HEK293 (cell line): ENCODE measurements at regions not wholly inside any gene's neighbourhood (a gene's known extent, or its start where the extent isn't known, plus 50 kb on each side); places are given as distances from the start of the nearest gene placed in this dataset.

Experiments
- CTCF ChIA-PET: fragments of 350-600 bp; formaldehyde crosslinking; extraction: SDS; loops from one replicate; lab custom pipeline; 2021; ENCODE audit warnings: antibody characterized with exemption; lab: Yijun Ruan, JAX
- POLR2A ChIA-PET: fragments of 300-600 bp; formaldehyde crosslinking; extraction: SDS; loops from one replicate; lab custom pipeline; 2020; ENCODE audit warnings: antibody characterized with exemption, inconsistent platforms; lab: Yijun Ruan, JAX
- H3K27ac ChIP-seq: fragments of 200-500 bp; sonication (Bioruptor generic); 2 replicates; pipeline ENCODE4 v1.5.1; 2014; ENCODE audit warnings: low read depth, low read length, control low read depth, inconsistent platforms; ENCODE audit errors: extremely low read depth
- H3K36me3 ChIP-seq, 2 experiments: fragments of 200-500 bp in 1 of 2; sonication (Bioruptor generic) in 1 of 2; 1 replicate in 1 of 2; 2 replicates in 1 of 2; pipeline ENCODE4 v1.5.1; 2014 to 2017; ENCODE audit warnings: inconsistent platforms in 2 of 2, low read length in 2 of 2; ENCODE audit not compliant: control insufficient read depth in 2 of 2, insufficient read depth in 1 of 2
- H3K4me1 ChIP-seq: fragments of 200-500 bp; sonication (Bioruptor generic); 2 replicates; pipeline ENCODE4 v1.5.1; 2014; ENCODE audit warnings: mild to moderate bottlenecking, low read length, inconsistent platforms; ENCODE audit not compliant: control insufficient read depth, insufficient read depth
- H3K4me3 ChIP-seq: 2 replicates; pipeline ENCODE4 v1.5.1; 2011; ENCODE audit warnings: low read depth, mild to moderate bottlenecking, control low read depth, low read length, moderate library complexity
- H3K9me3 ChIP-seq: fragments of 200-500 bp; sonication (Bioruptor generic); 2 replicates; pipeline ENCODE4 v1.5.1; 2014; ENCODE audit warnings: low read depth, low read length, inconsistent platforms; ENCODE audit not compliant: control insufficient read depth, insufficient read depth
- FEZF1 ChIP-seq: fragments of 450-650 bp; formaldehyde crosslinking; IDR thresholded peaks from 2 replicates; pipeline ENCODE4 v1.5.1; 2016; ENCODE audit warnings: missing biosample characterization, missing genetic modification characterization
- SALL2 ChIP-seq: fragments of 450-650 bp; formaldehyde crosslinking; IDR thresholded peaks from 2 replicates; pipeline ENCODE4 v1.5.0; 2017; ENCODE audit warnings: missing biosample characterization, mild to moderate bottlenecking, missing genetic modification characterization, borderline replicate concordance
- YY1 ChIP-seq: fragments of 450-650 bp; formaldehyde crosslinking; IDR thresholded peaks from 2 replicates; pipeline ENCODE4 v1.5.1; 2018; ENCODE audit warnings: missing biosample characterization, missing genetic modification characterization
- ZBTB17 ChIP-seq: fragments of 450-650 bp; formaldehyde crosslinking; IDR thresholded peaks from 2 replicates; pipeline ENCODE4 v1.5.1; 2016; ENCODE audit warnings: missing biosample characterization, missing genetic modification characterization
- ZNF157 ChIP-seq: fragments of 450-650 bp; formaldehyde crosslinking; IDR thresholded peaks from 2 replicates; pipeline ENCODE4 v1.5.1; 2016; ENCODE audit warnings: missing biosample characterization, missing genetic modification characterization
- ZNF19 ChIP-seq: fragments of 450-650 bp; formaldehyde crosslinking; IDR thresholded peaks from 2 replicates; pipeline ENCODE4; 2016; ENCODE audit warnings: missing biosample characterization, missing genetic modification characterization, low read depth
- ZNF214 ChIP-seq: fragments of 450-650 bp; formaldehyde crosslinking; IDR thresholded peaks from 2 replicates; pipeline ENCODE4 v1.5.1; 2017; ENCODE audit warnings: missing biosample characterization, mild to moderate bottlenecking, missing genetic modification characterization, borderline replicate concordance
- ZNF239 ChIP-seq: fragments of 450-650 bp; formaldehyde crosslinking; IDR thresholded peaks from 2 replicates; pipeline ENCODE4 v1.5.1; 2016; ENCODE audit warnings: missing biosample characterization, missing genetic modification characterization
- ZNF354C ChIP-seq: fragments of 450-650 bp; formaldehyde crosslinking; IDR thresholded peaks from 2 replicates; pipeline ENCODE4 v1.5.1; 2016; ENCODE audit warnings: missing biosample characterization, missing genetic modification characterization, low read depth, borderline replicate concordance
- ZNF501 ChIP-seq: fragments of 450-650 bp; formaldehyde crosslinking; IDR thresholded peaks from 2 replicates; pipeline ENCODE4 v1.5.1; 2016; ENCODE audit warnings: missing biosample characterization, missing genetic modification characterization
- ZNF510 ChIP-seq: fragments of 450-650 bp; formaldehyde crosslinking; IDR thresholded peaks from 2 replicates; pipeline ENCODE4 v1.5.1; 2018; ENCODE audit warnings: mild to moderate bottlenecking, missing genetic modification characterization, missing biosample characterization; ENCODE audit not compliant: insufficient replicate concordance
- ZNF555 ChIP-seq: fragments of 450-650 bp; formaldehyde crosslinking; conservative IDR thresholded peaks from 2 replicates; pipeline ENCODE4 v1.5.1; 2017; ENCODE audit warnings: missing biosample characterization, mild to moderate bottlenecking, missing genetic modification characterization, inconsistent platforms
- ZNF623 ChIP-seq: fragments of 450-650 bp; formaldehyde crosslinking; IDR thresholded peaks from 2 replicates; pipeline ENCODE4 v1.5.1; 2016; ENCODE audit warnings: missing biosample characterization, missing genetic modification characterization
- ZNF626 ChIP-seq: fragments of 450-650 bp; sonication (Bioruptor Pico); formaldehyde crosslinking; IDR thresholded peaks from 2 replicates; pipeline ENCODE4 v1.5.1; 2018; ENCODE audit warnings: missing biosample characterization, missing genetic modification characterization, inconsistent platforms
- ZSCAN16 ChIP-seq: fragments of 450-650 bp; formaldehyde crosslinking; IDR thresholded peaks from 2 replicates; pipeline ENCODE4 v1.5.1; 2016; ENCODE audit warnings: missing biosample characterization, missing genetic modification characterization
- TF ChIP-seq, protein P1 (sequence below): fragments of 450-650 bp; formaldehyde crosslinking; IDR thresholded peaks from 2 replicates; pipeline ENCODE4 v1.5.1; 2016; ENCODE audit warnings: missing biosample characterization, missing genetic modification characterization, low read depth
- TF ChIP-seq, protein P2 (sequence below): fragments of 450-650 bp; formaldehyde crosslinking; optimal IDR thresholded peaks from 2 replicates; pipeline ENCODE3; 2016; ENCODE audit warnings: missing biosample characterization, mild to moderate bottlenecking, missing genetic modification characterization
- TF ChIP-seq, protein P3 (sequence below): fragments of 450-650 bp; formaldehyde crosslinking; IDR thresholded peaks from 2 replicates; pipeline ENCODE4 v1.5.1; 2016; ENCODE audit warnings: missing biosample characterization, missing genetic modification characterization
- TF ChIP-seq, protein P4 (sequence below): fragments of 450-650 bp; formaldehyde crosslinking; IDR thresholded peaks from 2 replicates; pipeline ENCODE4 v1.5.1; 2016; ENCODE audit warnings: missing biosample characterization, missing genetic modification characterization
- TF ChIP-seq, protein P5 (sequence below): fragments of 450-650 bp; formaldehyde crosslinking; IDR thresholded peaks from 2 replicates; pipeline ENCODE4 v1.5.1; 2016; ENCODE audit warnings: missing biosample characterization, missing genetic modification characterization
- TF ChIP-seq, protein P6 (sequence below): fragments of 450-650 bp; formaldehyde crosslinking; IDR thresholded peaks from 2 replicates; pipeline ENCODE4; 2016; ENCODE audit warnings: missing biosample characterization, missing genetic modification characterization

DNA sequence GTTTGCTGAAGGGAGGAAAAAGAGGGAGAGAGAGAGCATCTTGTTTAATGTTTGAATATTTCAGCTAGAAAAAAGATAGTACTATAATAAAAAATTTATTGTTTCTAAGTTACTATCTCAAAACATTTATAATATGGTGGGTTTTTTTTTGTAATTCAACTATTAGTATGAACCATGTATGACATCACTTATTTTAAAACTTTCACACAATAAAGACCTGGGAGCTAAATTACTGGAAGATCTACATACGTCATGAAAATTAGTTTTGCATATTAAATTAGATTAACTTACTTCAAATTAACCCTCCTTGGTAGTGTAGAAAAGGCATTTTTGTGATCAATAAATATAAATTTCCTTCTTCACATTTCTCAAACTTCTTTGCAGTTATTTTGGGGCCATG lies 432.0 kb upstream of the SLIT2 start:
- Histone ChIP-seq H3K4me3 (no peak overlapping the region), H3K27ac (no peak overlapping the region), H3K4me1 (peaks cover 7% of the 10 kb centered on the region), H3K9me3 (no peaks in the 10 kb centered on the region), H3K36me3 (no peaks in the 10 kb centered on the region)
- CTCF ChIA-PET = no interaction called here
- POLR2A ChIA-PET = no interaction called here
- TF ChIP-seq, protein P1, sequence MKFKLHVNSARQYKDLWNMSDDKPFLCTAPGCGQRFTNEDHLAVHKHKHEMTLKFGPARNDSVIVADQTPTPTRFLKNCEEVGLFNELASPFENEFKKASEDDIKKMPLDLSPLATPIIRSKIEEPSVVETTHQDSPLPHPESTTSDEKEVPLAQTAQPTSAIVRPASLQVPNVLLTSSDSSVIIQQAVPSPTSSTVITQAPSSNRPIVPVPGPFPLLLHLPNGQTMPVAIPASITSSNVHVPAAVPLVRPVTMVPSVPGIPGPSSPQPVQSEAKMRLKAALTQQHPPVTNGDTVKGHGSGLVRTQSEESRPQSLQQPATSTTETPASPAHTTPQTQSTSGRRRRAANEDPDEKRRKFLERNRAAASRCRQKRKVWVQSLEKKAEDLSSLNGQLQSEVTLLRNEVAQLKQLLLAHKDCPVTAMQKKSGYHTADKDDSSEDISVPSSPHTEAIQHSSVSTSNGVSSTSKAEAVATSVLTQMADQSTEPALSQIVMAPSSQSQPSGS = 0 out of 2 replicates have a peak, but pooled peaks have one; percentile 55
- no peak for TF ChIP-seq ZNF239 (tag by site-specific recombination)

DNA sequence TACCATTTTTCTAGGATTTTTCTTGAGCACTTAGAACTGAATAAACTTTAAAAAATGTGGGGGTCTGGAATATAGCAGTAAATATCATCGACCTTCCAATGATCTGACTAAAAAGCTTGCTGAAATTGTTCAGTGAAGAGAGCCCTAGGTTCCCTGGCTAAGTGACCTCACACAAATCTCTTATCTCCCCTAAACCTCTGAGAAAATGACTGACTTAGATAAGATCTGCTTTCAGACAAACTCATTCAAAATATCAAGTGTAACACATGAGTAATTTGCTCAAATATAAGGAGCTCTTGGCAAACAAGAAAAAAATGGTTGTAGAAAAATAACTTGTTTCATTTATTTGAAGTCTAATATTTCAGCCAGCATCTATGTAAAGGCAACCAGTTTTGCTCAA lies 441.7 kb upstream of the SLIT2 start:
- Histone ChIP-seq H3K27ac (no peak overlapping the region), H3K4me1 (no peaks in the 10 kb centered on the region), H3K36me3 (no peaks in the 10 kb centered on the region), H3K9me3 (no peaks in the 10 kb centered on the region), H3K4me3 (no peak overlapping the region)
- TF ChIP-seq ZSCAN16 (tag by site-specific recombination) = no peak
- TF ChIP-seq FEZF1 (tag by site-specific recombination) = 0 out of 2 replicates have a peak, but pooled peaks have one; percentile 9
- no peak for TF ChIP-seq ZNF157
- TF ChIP-seq, protein P2, sequence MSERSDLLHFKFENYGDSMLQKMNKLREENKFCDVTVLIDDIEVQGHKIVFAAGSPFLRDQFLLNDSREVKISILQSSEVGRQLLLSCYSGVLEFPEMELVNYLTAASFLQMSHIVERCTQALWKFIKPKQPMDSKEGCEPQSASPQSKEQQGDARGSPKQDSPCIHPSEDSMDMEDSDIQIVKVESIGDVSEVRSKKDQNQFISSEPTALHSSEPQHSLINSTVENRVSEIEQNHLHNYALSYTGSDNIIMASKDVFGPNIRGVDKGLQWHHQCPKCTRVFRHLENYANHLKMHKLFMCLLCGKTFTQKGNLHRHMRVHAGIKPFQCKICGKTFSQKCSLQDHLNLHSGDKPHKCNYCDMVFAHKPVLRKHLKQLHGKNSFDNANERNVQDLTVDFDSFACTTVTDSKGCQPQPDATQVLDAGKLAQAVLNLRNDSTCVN = no peak
- POLR2A ChIA-PET = no interaction called here
- CTCF ChIA-PET = no interaction called here

DNA sequence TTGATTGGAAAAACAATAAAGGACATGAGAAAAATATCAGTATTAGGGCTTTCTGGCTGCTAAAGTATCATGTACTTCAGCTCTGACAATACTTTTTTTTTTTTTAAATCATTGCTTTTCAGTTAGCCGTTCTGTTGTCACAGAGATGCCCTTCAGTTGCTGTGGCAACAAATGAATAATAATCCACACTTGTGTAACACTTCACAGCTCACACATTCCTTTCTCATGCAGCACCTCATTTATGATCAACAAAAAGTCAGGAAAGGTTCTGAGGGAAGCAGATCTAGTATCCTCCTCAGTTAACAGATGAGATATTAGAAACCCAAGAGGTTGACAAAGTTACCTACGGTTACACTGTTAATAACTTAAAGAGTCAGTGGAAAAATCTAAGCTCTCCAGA lies 444.2 kb upstream of the SLIT2 start:
- no peak overlapping the region for H3K27ac ChIP-seq
- H3K4me3 ChIP-seq = no peak overlapping the region
- H3K9me3 ChIP-seq = no peaks in the 10 kb centered on the region
- ChIA-PET POLR2A (no interaction called here), CTCF (interaction anchor here (0.6 to 1.0 kb wide), 3 partner anchors 38 to 441 kb away, joined by 3 to 4 read pairs (median 3); no protein-coding TSS in a partner anchor)
- H3K36me3 ChIP-seq = no peaks in the 10 kb centered on the region
- H3K4me1 ChIP-seq = no peaks in the 10 kb centered on the region
- TF ChIP-seq, protein P3, sequence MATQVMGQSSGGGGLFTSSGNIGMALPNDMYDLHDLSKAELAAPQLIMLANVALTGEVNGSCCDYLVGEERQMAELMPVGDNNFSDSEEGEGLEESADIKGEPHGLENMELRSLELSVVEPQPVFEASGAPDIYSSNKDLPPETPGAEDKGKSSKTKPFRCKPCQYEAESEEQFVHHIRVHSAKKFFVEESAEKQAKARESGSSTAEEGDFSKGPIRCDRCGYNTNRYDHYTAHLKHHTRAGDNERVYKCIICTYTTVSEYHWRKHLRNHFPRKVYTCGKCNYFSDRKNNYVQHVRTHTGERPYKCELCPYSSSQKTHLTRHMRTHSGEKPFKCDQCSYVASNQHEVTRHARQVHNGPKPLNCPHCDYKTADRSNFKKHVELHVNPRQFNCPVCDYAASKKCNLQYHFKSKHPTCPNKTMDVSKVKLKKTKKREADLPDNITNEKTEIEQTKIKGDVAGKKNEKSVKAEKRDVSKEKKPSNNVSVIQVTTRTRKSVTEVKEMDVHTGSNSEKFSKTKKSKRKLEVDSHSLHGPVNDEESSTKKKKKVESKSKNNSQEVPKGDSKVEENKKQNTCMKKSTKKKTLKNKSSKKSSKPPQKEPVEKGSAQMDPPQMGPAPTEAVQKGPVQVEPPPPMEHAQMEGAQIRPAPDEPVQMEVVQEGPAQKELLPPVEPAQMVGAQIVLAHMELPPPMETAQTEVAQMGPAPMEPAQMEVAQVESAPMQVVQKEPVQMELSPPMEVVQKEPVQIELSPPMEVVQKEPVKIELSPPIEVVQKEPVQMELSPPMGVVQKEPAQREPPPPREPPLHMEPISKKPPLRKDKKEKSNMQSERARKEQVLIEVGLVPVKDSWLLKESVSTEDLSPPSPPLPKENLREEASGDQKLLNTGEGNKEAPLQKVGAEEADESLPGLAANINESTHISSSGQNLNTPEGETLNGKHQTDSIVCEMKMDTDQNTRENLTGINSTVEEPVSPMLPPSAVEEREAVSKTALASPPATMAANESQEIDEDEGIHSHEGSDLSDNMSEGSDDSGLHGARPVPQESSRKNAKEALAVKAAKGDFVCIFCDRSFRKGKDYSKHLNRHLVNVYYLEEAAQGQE (tag by site-specific recombination) = no peak
- TF ChIP-seq ZNF626 (tag by site-specific recombination) (no peak), SALL2 (no peak), YY1 (tag by site-specific recombination) (no peak), ZNF510 (tag by site-specific recombination) (no peak), ZNF555 (tag by site-specific recombination) (no peak), ZNF623 (no peak), ZNF354C (tag by site-specific recombination) (no peak), ZBTB17 (tag by site-specific recombination) (no peak), ZSCAN16 (tag by site-specific recombination) (no peak), ZNF214 (tag by site-specific recombination) (no peak), ZNF501 (no peak), ZNF19 (tag by site-specific recombination) (no peak)
- TF ChIP-seq, protein P4, sequence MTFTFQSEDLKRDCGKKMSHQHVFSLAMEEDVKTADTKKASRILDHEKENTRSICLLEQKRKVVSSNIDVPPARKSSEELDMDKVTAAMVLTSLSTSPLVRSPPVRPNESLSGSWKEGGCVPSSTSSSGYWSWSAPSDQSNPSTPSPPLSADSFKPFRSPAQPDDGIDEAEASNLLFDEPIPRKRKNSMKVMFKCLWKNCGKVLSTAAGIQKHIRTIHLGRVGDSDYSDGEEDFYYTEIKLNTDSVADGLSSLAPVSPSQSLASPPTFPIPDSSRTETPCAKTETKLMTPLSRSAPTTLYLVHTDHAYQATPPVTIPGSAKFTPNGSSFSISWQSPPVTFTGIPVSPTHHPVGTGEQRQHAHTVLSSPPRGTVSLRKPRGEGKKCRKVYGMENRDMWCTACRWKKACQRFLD (tag by site-specific recombination) = no peak
- TF ChIP-seq, protein P5, sequence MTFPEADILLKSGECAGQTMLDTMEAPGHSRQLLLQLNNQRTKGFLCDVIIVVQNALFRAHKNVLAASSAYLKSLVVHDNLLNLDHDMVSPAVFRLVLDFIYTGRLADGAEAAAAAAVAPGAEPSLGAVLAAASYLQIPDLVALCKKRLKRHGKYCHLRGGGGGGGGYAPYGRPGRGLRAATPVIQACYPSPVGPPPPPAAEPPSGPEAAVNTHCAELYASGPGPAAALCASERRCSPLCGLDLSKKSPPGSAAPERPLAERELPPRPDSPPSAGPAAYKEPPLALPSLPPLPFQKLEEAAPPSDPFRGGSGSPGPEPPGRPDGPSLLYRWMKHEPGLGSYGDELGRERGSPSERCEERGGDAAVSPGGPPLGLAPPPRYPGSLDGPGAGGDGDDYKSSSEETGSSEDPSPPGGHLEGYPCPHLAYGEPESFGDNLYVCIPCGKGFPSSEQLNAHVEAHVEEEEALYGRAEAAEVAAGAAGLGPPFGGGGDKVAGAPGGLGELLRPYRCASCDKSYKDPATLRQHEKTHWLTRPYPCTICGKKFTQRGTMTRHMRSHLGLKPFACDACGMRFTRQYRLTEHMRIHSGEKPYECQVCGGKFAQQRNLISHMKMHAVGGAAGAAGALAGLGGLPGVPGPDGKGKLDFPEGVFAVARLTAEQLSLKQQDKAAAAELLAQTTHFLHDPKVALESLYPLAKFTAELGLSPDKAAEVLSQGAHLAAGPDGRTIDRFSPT = no peak
- TF ChIP-seq, protein P6, sequence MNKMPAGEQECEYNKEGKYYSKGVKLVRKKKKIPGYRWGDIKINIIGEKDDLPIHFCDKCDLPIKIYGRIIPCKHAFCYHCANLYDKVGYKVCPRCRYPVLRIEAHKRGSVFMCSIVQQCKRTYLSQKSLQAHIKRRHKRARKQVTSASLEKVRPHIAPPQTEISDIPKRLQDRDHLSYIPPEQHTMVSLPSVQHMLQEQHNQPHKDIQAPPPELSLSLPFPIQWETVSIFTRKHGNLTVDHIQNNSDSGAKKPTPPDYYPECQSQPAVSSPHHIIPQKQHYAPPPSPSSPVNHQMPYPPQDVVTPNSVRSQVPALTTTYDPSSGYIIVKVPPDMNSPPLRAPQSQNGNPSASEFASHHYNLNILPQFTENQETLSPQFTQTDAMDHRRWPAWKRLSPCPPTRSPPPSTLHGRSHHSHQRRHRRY (tag by site-specific recombination) = no peak
